ENCODE measurements at regions not wholly inside any gene's neighbourhood (a gene's known extent, or its start where the extent isn't known, plus 50 kb on each side); places are given as distances from the start of the nearest gene placed in this dataset.

DNA sequence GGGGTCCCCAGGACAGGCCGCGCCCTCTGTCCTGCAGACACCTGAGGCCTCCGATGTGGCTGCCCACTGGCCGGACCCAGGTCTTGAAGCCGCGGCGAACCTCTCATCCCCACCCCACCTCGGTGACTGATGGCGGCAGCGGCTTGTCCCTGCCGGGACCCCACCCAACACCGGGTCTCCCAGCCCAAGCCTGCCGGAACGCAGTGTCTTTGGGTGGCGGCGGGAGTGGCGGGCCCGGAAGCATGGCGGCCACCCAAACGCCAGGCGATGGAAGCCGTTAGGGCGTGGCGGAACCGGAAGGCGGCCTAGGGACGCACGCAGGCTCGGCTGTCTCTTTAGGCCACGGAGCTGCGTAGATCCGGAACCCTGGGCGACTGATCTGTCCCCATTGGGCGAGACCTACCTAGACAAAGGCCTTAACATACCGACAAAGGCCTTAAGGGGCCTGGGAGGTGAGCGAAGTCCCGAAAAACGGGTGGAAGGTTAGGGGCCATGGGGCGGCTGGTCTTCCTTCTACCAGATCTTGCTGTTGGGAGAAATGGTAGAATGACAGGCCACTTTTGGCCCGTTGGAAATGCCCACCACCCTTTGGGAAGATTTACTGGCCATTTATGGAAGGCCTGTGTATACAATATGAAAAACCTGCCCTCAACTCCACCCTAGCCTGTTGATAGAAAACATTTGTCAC is 94.6 kb upstream of the SMC2 start:
- TF ChIP-seq, protein P1, sequence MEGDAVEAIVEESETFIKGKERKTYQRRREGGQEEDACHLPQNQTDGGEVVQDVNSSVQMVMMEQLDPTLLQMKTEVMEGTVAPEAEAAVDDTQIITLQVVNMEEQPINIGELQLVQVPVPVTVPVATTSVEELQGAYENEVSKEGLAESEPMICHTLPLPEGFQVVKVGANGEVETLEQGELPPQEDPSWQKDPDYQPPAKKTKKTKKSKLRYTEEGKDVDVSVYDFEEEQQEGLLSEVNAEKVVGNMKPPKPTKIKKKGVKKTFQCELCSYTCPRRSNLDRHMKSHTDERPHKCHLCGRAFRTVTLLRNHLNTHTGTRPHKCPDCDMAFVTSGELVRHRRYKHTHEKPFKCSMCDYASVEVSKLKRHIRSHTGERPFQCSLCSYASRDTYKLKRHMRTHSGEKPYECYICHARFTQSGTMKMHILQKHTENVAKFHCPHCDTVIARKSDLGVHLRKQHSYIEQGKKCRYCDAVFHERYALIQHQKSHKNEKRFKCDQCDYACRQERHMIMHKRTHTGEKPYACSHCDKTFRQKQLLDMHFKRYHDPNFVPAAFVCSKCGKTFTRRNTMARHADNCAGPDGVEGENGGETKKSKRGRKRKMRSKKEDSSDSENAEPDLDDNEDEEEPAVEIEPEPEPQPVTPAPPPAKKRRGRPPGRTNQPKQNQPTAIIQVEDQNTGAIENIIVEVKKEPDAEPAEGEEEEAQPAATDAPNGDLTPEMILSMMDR (IDR thresholded peaks at IDR 0.05; ENCODE audit: low read depth, low read length) = no peak
- DNase-seq (ENCODE audit: extremely low read depth, low read depth) = no peak

GRCh38 chr9:104009826-104010225 is 84.3 kb upstream of the SMC2 start:
- DNase-seq (ENCODE audit: extremely low read depth, low read depth) = no peak
- TF ChIP-seq, protein P1 (IDR thresholded peaks at IDR 0.05; ENCODE audit: low read depth, low read length) = no peak

DNA sequence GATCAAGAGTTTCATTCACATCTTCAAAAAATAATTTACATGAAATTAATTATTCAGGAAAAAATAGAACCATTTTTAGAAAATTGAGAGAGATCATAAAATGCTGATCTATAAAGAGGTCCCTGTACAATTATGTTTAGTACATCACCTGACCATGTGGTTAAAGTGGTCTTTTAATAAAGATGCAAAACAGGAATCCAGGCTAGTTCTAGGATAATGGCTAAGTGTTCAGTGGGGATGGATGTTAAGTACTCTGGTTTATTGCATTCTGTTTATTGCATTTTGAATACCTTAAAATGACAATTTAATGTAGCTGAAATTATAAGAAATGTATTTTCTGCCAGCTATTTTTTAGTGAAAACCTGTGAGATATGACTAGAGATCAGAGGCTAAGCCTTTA is 72.0 kb upstream of the SMC2 start:
- TF ChIP-seq, protein P1 (IDR thresholded peaks at IDR 0.05; ENCODE audit: low read depth, low read length) = no peak
- DNase-seq (ENCODE audit: extremely low read depth, low read depth) = no peak

DNA sequence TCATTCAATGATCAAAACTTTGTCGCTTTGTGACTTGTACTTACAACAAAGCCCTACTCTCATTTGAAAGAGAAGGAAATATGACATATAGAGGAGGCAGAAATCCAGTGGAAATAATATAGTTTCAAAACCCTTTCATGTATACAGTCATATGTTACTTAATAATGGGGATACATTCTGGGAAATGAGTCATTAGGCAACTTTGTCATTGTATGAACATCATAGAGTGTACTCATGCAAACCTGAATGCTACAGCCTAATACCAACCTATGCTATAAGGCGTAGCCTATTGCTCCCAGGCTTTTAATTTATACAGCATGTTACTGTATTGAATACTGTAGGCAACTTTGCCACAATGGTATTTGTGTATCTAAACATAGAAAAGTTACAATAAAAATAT is 69.0 kb upstream of the SMC2 start:
- DNase-seq (ENCODE audit: extremely low read depth, low read depth) = no peak
- TF ChIP-seq, protein P1 (IDR thresholded peaks at IDR 0.05; ENCODE audit: low read depth, low read length) = no peak

DNA sequence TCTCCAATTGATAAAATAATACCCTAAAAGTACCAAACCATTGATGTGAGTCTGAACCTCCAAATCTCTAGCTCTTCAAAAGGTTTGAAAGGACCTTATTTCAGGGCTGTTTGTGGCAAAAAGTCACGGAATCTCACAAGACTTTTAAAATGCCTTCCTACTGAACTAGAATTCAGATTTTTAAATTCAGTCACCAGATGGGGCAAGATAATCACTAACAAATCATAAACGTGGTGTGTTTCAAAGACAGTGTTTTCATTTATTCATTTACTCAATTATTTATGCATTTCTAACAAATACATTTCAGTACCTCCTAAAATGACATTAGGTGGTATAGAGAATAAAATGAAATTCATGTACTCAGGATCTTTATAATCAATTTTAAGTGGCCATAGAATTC is 68.2 kb upstream of the SMC2 start:
- TF ChIP-seq, protein P1 (IDR thresholded peaks at IDR 0.05; ENCODE audit: low read depth, low read length) = peak; percentile 10; the same call in 1 of the 2 replicates
- DNase-seq (ENCODE audit: extremely low read depth, low read depth) = no peak

DNA sequence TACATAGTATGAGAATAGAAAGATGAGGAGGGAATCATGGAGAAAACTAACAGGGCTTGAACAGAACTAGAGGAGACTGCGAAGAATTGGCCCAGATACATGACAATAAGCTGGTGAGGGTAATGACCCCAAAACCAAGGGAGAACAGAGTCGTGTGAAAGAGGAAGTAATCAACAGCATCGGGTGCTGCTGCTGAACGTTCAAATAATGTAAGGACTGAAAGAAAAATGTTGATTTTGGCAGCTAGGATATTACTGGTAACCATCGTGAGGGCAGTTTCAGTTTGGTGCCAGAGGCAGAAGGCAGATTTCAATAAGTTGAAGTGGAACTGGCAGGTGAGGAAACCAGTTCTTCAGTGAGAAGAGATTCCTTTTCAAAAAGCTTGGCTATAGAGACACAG is 66.8 kb upstream of the SMC2 start:
- TF ChIP-seq, protein P1 (IDR thresholded peaks at IDR 0.05; ENCODE audit: low read depth, low read length) = no peak
- DNase-seq (ENCODE audit: extremely low read depth, low read depth) = no peak

- no peak for DNase-seq (ENCODE audit: extremely low read depth, low read depth)
- TF ChIP-seq, protein P1 (IDR thresholded peaks at IDR 0.05; ENCODE audit: low read depth, low read length) = no peak
These were observed 65.3 kb upstream of the SMC2 start for GRCh38 chr9:104028827-104029226.
